SU-DHL-6 (cell line): ENCODE measurements at regions not wholly inside any gene's neighbourhood (a gene's known extent, or its start where the extent isn't known, plus 50 kb on each side); places are given as distances from the start of the nearest gene placed in this dataset.

Source experiments
- CTCF ChIP-seq: fragments of 200-600 bp; sonication (generic); IDR thresholded peaks from one replicate; pipeline ENCODE4 v1.5.1; 2017; ENCODE audit warnings: antibody characterized with exemption, mild to moderate bottlenecking, low read length, moderate library complexity; ENCODE audit not compliant: insufficient read depth, poor library complexity, severe bottlenecking
- EZH2phosphoT487 ChIP-seq: fragments of 200-600 bp; sonication (generic), shearing (Covaris generic); conservative IDR thresholded peaks from 2 replicates; pipeline ENCODE4 v1.6.1; 2018; ENCODE audit warnings: mild to moderate bottlenecking, antibody characterized with exemption, low read length, moderate library complexity, mixed read lengths

DNA sequence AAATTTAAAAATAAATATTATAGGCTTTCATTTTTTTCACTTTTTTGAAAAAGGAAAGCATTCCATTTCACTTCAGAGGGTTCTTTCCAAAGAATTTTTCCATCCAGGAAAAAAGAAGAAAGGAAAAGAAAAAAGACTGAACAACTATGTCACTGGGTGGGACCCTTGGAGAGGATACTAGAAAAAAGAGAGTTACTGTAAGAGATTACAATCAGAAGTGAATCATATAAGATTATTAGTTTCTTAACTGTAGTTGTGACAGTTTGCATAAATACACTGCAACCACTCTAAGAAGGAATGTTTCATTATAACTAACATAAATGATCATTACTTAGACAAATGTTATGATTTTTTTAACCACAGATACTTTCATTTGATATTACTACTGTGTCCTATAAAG, 87.8 kb downstream of the KLF12 start:
- TF ChIP-seq CTCF (no peak), EZH2phosphoT487 (no peak)
